ENCODE measurements at regions not wholly inside any gene's neighbourhood (a gene's known extent, or its start where the extent isn't known, plus 50 kb on each side); places are given as distances from the start of the nearest gene placed in this dataset.

GRCh38 chr12:83656004-83656403, 969.3 kb downstream of the TMTC2 start:
- peaks cover 0 to 4% (median 0%) of the 10 kb centered on the region in 3 donors for H3K9me3 ChIP-seq (replicated peaks in 1 of 3)
- H3K4me3 ChIP-seq = no peak overlapping the region
- intact Hi-C loops (cut with DNase I) = no loop called here
- H3K36me3 ChIP-seq (replicated peaks in 1 of 2) = no peaks in the 10 kb centered on the region
- no peak overlapping the region for H3K27ac ChIP-seq
- no peaks in the 10 kb centered on the region for H3K4me1 ChIP-seq (replicated peaks in 1 of 2)
- H3K27me3 ChIP-seq = no peaks in the 10 kb centered on the region
- no peak for TF ChIP-seq CTCF (IDR thresholded peaks at IDR 0.05)
- no peak for TF ChIP-seq POLR2A (IDR thresholded peaks at IDR 0.05)
- no peak for DNase-seq
- 52 to 68% (median 65%) methylated on average over 2 of the region's 2 CpGs for whole genome bisulfite sequencing, 4 donors

GRCh38 chr12:83642205-83642604, 955.5 kb downstream of the TMTC2 start:
- TF ChIP-seq CTCF (IDR thresholded peaks at IDR 0.05) (no peak), POLR2A (IDR thresholded peaks at IDR 0.05) (no peak)
- Histone ChIP-seq H3K9me3 (replicated peaks in 1 of 3) (no peaks in the 10 kb centered on the region), H3K4me3 (no peak overlapping the region), H3K27me3 (no peaks in the 10 kb centered on the region), H3K4me1 (replicated peaks in 1 of 2) (no peaks in the 10 kb centered on the region), H3K27ac (no peak overlapping the region), H3K36me3 (replicated peaks in 1 of 2) (no peaks in the 10 kb centered on the region)
- intact Hi-C loops (cut with DNase I) = no loop called here
- 62 to 93% (median 69%) methylated on average over 2 to 3 of the region's 3 CpGs for WGBS, 4 donors
- DNase-seq = no peak

- Histone ChIP-seq H3K36me3 (replicated peaks in 1 of 2) (no peaks in the 10 kb centered on the region), H3K4me3 (no peak overlapping the region), H3K9me3 (replicated peaks in 1 of 3) (no peaks in the 10 kb centered on the region), H3K4me1 (replicated peaks in 1 of 2) (no peaks in the 10 kb centered on the region), H3K27ac (no peak overlapping the region), H3K27me3 (no peaks in the 10 kb centered on the region)
- intact Hi-C loops (cut with DNase I) = no loop called here
- WGBS, 4 donors = 86 to 95% (median 90%) methylated on average over 1 to 3 of the region's 3 CpGs
- no peak for DNase-seq
- TF ChIP-seq CTCF (IDR thresholded peaks at IDR 0.05) (no peak), POLR2A (IDR thresholded peaks at IDR 0.05) (no peak)
Measured at GRCh38 chr12:83641789-83642188, 955.1 kb downstream of the TMTC2 start.

- Histone ChIP-seq H3K4me1 (replicated peaks in 1 of 2) (no peaks in the 10 kb centered on the region), H3K36me3 (replicated peaks in 1 of 2) (no peaks in the 10 kb centered on the region), H3K27ac (no peak overlapping the region), H3K9me3 (replicated peaks in 1 of 3) (no peaks in the 10 kb centered on the region), H3K4me3 (no peak overlapping the region), H3K27me3 (no peaks in the 10 kb centered on the region)
- intact Hi-C loops (cut with DNase I) = no loop called here
- WGBS, 4 donors = 56 to 72% (median 58%) methylated on average over 4 of the region's 4 CpGs
- TF ChIP-seq CTCF (IDR thresholded peaks at IDR 0.05) (no peak), POLR2A (IDR thresholded peaks at IDR 0.05) (no peak)
- DNase-seq = no peak
Measured at GRCh38 chr12:83634726-83635267, 948.1 kb downstream of the TMTC2 start.

Data from adrenal gland (tissue), 9 donors.